Omental fat pad (tissue), 3 donors: ENCODE measurements at regions not wholly inside any gene's neighbourhood (a gene's known extent, or its start where the extent isn't known, plus 50 kb on each side); places are given as distances from the start of the nearest gene placed in this dataset.
A peak's percentile ranks its signal among the peaks of the same experiment; 100 is the strongest.

ENCODE experiments used
- ATAC-seq: fragments of 150-250 bp; one replicate; pipeline ENCODE4 v1.9.1; 2016; ENCODE audit warnings: mild to moderate bottlenecking, moderate library complexity; ENCODE audit not compliant: low FRiP score
- DNase-seq: peaks from one replicate; pipeline ENCODE4 v3.0.0-alpha.2; 2019; ENCODE audit warnings: low spot score
- CTCF ChIP-seq, 3 donors: fragments of 450-650 bp; IDR thresholded peaks; one replicate each; pipeline ENCODE4 v1.5.1; 2016 to 2017; ENCODE audit warnings: antibody characterized with exemption in 3 of 3, mild to moderate bottlenecking in 3 of 3, moderate library complexity in 2 of 3

GRCh38 chr12:87140262-87140661 lies 884.1 kb upstream of the MGAT4C start:
- DNase-seq (no peak), ATAC-seq (peak; percentile 93)
- TF ChIP-seq CTCF (IDR thresholded peaks at IDR 0.05) = no peak

GRCh38 chr12:87137220-87137619 lies 881.0 kb upstream of the MGAT4C start:
- ATAC-seq (no peak), DNase-seq (no peak)
- TF ChIP-seq CTCF (IDR thresholded peaks at IDR 0.05) = no peak

GRCh38 chr12:87136330-87136976 lies 880.3 kb upstream of the MGAT4C start:
- ATAC-seq (peak; percentile 58), DNase-seq (no peak)
- TF ChIP-seq CTCF (IDR thresholded peaks at IDR 0.05) = no peak

GRCh38 chr12:87127272-87127671 lies 871.1 kb upstream of the MGAT4C start:
- DNase-seq = no peak
- peak; percentile 64 for ATAC-seq
- no peak for TF ChIP-seq CTCF (IDR thresholded peaks at IDR 0.05)

- TF ChIP-seq CTCF (IDR thresholded peaks at IDR 0.05) = no peak
- DNase-seq (no peak), ATAC-seq (no peak)
These were observed 865.7 kb upstream of the MGAT4C start for GRCh38 chr12:87121896-87122295.

GRCh38 chr12:87120440-87120839 lies 864.2 kb upstream of the MGAT4C start:
- no peak for TF ChIP-seq CTCF (IDR thresholded peaks at IDR 0.05)
- ATAC-seq = no peak

GRCh38 chr12:87119713-87120112 lies 863.5 kb upstream of the MGAT4C start:
- ATAC-seq = no peak
- no peak for TF ChIP-seq CTCF (IDR thresholded peaks at IDR 0.05)

More at GRCh38 chr12:87120440-87120839, 864.2 kb upstream of the MGAT4C start:
- DNase-seq = no peak

More at GRCh38 chr12:87119713-87120112, 863.5 kb upstream of the MGAT4C start:
- DNase-seq = no peak
